Erythroblast (primary cell): ENCODE measurements at regions not wholly inside any gene's neighbourhood (a gene's known extent, or its start where the extent isn't known, plus 50 kb on each side); places are given as distances from the start of the nearest gene placed in this dataset.

Experiments
- GATA1 ChIP-seq: IDR thresholded peaks from 2 replicates; pipeline ENCODE4 v1.6.1; 2011; ENCODE audit warnings: low read depth, mild to moderate bottlenecking, control low read depth, low read length, moderate library complexity
- POLR2A ChIP-seq: IDR thresholded peaks from 2 replicates; pipeline ENCODE4 v1.6.1; 2011; ENCODE audit warnings: mild to moderate bottlenecking, low read length

DNA sequence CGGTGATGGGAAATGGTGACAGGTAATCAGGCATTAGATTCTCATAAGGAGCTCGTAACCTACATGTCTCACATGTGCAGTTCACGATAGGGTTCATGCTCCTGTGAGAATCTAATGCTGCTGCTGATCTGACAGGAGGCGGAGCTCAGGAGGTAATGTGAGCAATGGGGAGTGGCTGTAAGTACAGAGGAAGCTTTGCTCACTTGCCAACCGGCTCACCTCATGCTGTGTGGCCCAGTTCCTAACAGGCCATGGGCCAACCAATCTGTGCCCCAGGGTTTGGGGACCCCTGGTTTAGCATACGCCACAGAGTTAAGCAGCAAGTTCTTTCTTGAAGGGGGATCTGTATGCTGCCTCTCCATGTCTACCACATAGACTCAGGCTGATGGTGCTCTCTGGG lies 133.1 kb downstream of the IQUB start:
- TF ChIP-seq POLR2A (no peak), GATA1 (no peak)
